SIG-M5 (cell line): ENCODE measurements at regions not wholly inside any gene's neighbourhood (a gene's known extent, or its start where the extent isn't known, plus 50 kb on each side); places are given as distances from the start of the nearest gene placed in this dataset.

ENCODE experiments used
- DNase-seq: peaks from one replicate; lab custom pipeline; 2025; lab: John Stamatoyannopoulos, UW

GRCh38 chr6:71396410-71396801 is 107.8 kb downstream of the OGFRL1 start:
- DNase-seq = no peak

GRCh38 chr6:71399279-71399678 is 110.7 kb downstream of the OGFRL1 start:
- DNase-seq = no peak

GRCh38 chr6:71400852-71401251 is 112.2 kb downstream of the OGFRL1 start:
- no peak for DNase-seq

- DNase-seq = no peak
These were observed 113.5 kb downstream of the OGFRL1 start for GRCh38 chr6:71402096-71402495.

GRCh38 chr6:71403422-71404134 is 115.0 kb downstream of the OGFRL1 start:
- DNase-seq = no peak

- no peak for DNase-seq
These were observed 115.7 kb downstream of the OGFRL1 start for GRCh38 chr6:71404145-71404966.

- no peak for DNase-seq
These were observed 116.3 kb downstream of the OGFRL1 start for GRCh38 chr6:71404967-71405278.

GRCh38 chr6:71405416-71405815 is 116.8 kb downstream of the OGFRL1 start:
- no peak for DNase-seq

GRCh38 chr6:71406865-71407860 is 118.6 kb downstream of the OGFRL1 start:
- DNase-seq = no peak

- DNase-seq = no peak
These were observed 120.4 kb downstream of the OGFRL1 start for GRCh38 chr6:71408787-71409723.

GRCh38 chr6:71410164-71410566 is 121.6 kb downstream of the OGFRL1 start:
- no peak for DNase-seq

- DNase-seq = no peak
These were observed 122.1 kb downstream of the OGFRL1 start for GRCh38 chr6:71410681-71411080.

GRCh38 chr6:71411882-71412281 is 123.3 kb downstream of the OGFRL1 start:
- DNase-seq = no peak

- no peak for DNase-seq
These were observed 124.0 kb downstream of the OGFRL1 start for GRCh38 chr6:71412559-71413140.

GRCh38 chr6:71414486-71414885 is 125.9 kb downstream of the OGFRL1 start:
- no peak for DNase-seq

GRCh38 chr6:71419217-71420094 is 130.8 kb downstream of the OGFRL1 start:
- DNase-seq = no peak

GRCh38 chr6:71420095-71420692 is 131.6 kb downstream of the OGFRL1 start:
- DNase-seq = no peak

GRCh38 chr6:71420693-71421328 is 132.2 kb downstream of the OGFRL1 start:
- DNase-seq = no peak

- no peak for DNase-seq
These were observed 133.0 kb downstream of the OGFRL1 start for GRCh38 chr6:71421611-71422010.
